Activated CD8-positive, alpha-beta memory T cell treated with anti-CD3 and anti-CD28 coated beads for 48 hours (primary cell): ENCODE measurements at regions not wholly inside any gene's neighbourhood (a gene's known extent, or its start where the extent isn't known, plus 50 kb on each side); places are given as distances from the start of the nearest gene placed in this dataset.

Source experiments
- DNase-seq, 3 experiments: peaks; one replicate each; pipeline ENCODE4 v3.0.0-alpha.2; 2020; ENCODE audit warnings: low read depth in 2 of 3, low spot score in 2 of 3

DNA sequence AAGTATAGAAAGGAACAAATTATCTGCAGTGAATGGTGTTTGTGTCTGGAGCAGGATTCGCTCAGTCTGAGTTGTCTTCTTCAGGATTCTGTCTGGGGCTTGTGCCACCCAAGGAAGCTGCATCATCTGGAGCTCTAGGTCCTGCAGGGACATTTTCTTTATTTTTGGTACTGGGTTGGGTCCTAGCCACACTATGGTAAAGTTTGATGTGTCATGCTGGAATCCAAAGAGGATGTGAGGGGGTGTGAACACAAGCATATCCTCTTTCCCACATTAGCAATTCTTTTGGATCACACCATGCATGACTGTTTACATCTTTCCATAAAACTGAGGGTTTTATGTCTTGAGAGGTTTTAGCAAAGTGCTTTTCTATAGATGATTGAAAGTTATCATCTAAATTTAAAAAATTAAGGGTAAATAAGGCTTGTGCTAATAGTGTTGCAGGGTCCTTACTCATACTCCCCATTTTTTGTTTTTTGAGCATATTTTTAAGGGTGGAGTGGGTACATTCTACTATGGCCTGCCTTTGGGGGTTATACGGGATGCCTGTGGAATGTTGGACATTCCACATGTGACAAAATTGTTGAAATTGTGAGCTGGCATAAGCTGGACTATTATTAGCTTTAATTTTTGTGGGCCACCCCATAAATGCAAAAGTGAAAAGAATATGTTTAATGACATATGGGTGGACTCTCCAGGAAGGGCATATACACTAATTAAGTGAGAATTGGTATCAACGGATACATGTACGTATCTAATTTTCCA is 152.0 kb upstream of the HMCN1 start:
- DNase-seq: no peak

- DNase-seq: no peak
Measured at GRCh38 chr1:185581020-185581419, 153.2 kb upstream of the HMCN1 start.

- DNase-seq: no peak
Measured at GRCh38 chr1:185578293-185578692, 155.9 kb upstream of the HMCN1 start.

GRCh38 chr1:185574139-185574875 is 159.9 kb upstream of the HMCN1 start:
- no peak for DNase-seq

GRCh38 chr1:185573677-185574076 is 160.5 kb upstream of the HMCN1 start:
- DNase-seq: no peak

GRCh38 chr1:185573162-185573561 is 161.0 kb upstream of the HMCN1 start:
- DNase-seq: no peak

GRCh38 chr1:185570962-185571361 is 163.2 kb upstream of the HMCN1 start:
- DNase-seq: no peak

DNA sequence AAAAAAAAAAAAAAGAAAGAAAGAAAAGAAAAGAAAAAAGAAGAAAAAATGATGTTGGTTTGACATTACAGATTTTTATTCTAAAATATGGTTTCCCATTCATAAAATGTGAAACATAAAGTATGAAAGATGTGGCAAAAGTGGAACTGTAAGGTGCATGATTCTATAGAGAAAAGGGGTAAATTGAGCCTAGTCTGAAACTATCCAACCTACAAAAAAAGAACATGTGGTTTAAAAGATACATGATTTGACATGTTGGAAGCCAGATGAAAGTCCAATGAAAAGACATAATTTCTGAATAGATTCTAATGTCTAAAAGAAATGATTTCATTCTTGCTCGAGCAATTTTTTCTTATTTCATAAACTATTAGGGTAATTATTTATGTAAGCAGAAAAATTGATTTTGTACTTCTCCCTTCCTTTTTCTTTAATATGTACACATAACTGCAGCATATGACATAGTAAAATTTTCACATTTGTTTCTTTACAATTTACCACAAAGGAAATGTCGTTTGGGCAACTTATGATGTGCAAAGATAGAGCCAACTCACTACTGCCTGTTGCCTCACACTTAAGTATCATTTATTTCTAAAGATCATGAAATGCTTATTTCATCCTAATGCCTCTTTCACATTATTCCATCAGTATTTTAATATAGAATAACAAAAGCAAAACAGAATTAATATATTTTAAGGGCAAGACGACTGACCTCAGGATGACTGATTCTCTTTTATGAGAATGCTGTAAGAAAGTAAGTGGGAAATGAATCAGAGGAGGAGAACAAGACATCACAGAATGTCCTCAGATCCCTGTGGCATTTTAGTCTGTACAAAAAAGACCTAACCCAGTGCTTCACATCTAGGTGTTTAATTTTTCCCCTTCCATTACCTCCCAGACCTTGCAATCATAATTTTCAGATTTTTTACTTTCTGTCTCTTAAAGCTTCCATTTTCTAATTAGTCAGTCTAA is 165.8 kb upstream of the HMCN1 start:
- DNase-seq: no peak

DNA sequence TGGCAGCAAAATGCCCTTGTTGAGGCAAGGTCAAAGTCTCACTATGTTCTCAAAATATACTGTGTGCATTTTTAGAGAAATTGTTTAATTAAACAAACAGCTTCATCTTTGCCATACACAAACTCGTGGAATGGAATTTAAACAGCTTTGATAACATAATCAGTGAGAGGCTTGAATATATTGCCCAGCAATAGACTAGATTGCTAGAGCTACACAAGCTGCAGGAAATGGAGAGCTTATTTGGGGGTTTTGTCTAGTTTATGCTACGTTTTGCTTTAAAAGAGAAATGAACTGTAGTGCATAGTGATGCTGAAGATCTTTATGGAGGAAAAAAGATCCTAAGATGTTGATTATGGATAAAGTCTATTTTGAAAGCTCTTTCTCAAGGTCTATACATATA is 166.8 kb upstream of the HMCN1 start:
- no peak for DNase-seq

- no peak for DNase-seq
Measured at GRCh38 chr1:185566995-185567394, 167.2 kb upstream of the HMCN1 start.

GRCh38 chr1:185565302-185565701 is 168.9 kb upstream of the HMCN1 start:
- DNase-seq: no peak

- no peak for DNase-seq
Measured at GRCh38 chr1:185564816-185565215, 169.4 kb upstream of the HMCN1 start.

- no peak for DNase-seq
Measured at GRCh38 chr1:185562461-185563359, 171.5 kb upstream of the HMCN1 start.

GRCh38 chr1:185561629-185562028 is 172.6 kb upstream of the HMCN1 start:
- DNase-seq: no peak

- no peak for DNase-seq
Measured at GRCh38 chr1:185560760-185561159, 173.4 kb upstream of the HMCN1 start.

DNA sequence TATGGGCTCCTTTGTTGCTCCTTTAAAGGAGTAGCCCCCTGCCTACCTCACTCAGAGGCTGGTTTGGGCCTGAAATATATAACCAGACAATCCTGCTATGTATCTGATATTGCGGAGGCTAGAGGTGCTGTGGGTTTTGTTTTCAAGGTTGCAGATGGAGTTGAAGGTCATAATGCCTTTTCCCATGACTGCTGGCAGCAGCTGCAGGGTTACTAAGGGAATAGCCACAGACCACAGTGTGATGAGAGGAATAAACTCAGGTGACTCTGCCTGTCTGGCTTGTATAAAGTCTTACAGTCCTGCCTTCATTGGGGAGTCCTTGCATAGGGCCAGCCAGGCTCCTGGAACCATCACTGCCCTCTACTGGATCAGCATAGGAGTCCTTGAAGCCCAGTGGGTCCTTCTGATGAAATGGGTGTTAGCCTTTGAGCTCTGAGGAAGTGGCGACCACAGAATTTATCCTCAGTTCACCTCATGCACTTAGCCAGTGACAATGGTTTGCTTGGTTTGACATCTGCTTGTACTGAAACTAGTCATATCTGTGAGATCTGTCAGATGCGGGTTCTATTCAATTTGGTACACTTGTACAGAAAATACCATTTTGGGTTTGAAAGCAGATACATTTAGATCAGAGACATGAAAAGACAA is 174.4 kb upstream of the HMCN1 start:
- DNase-seq: peak; percentile 17 to 39 (median 31)

GRCh38 chr1:185559151-185559550 is 175.0 kb upstream of the HMCN1 start:
- DNase-seq: no peak

- no peak for DNase-seq
Measured at GRCh38 chr1:185556561-185556960, 177.6 kb upstream of the HMCN1 start.

- no peak for DNase-seq
Measured at GRCh38 chr1:185555743-185556142, 178.4 kb upstream of the HMCN1 start.

DNA sequence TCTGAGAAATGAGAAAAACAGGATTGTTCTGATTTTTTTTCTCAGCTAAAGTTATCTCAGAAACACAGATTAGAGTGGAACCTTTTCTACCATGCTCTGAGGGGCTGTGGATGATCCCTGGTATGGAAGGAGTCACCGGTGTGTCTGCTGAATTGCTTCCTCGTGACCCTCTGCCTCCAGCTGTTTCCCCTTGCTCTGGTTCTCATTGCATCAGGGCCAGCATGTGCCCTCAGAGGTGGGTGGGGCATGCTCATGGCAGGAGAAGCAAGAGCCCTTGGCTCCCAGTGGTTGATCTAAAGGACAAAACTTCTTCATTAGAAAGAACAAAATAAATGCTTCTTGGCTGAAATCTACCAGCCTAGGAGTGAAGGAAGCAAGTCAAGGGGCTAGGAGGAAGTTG is 183.2 kb upstream of the HMCN1 start:
- no peak for DNase-seq
